ENCODE measurements at regions not wholly inside any gene's neighbourhood (a gene's known extent, or its start where the extent isn't known, plus 50 kb on each side); places are given as distances from the start of the nearest gene placed in this dataset.

GRCh38 chr1:222918801-222919477 lies 104.1 kb downstream of the DISP1 start:
- H2AFZ ChIP-seq (ENCODE audit: low read depth, low read length), result no peak overlapping the region
- no peaks in the 10 kb centered on the region for H3K36me3 ChIP-seq (ENCODE audit: insufficient read depth, low read length)
- H3K27me3 ChIP-seq (ENCODE audit: insufficient read depth, low read length), result no peaks in the 10 kb centered on the region
- H3K4me3 ChIP-seq (ENCODE audit: low read length), result no peak overlapping the region
- peaks cover 5% of the 10 kb centered on the region for H3K4me1 ChIP-seq (ENCODE audit: insufficient read depth, low read length)
- H3K9me3 ChIP-seq (ENCODE audit: low read length), result peaks cover 3% of the 10 kb centered on the region

GRCh38 chr1:222919478-222919865 lies 104.6 kb downstream of the DISP1 start:
- Histone ChIP-seq H3K4me1 (ENCODE audit: insufficient read depth, low read length) (peaks cover 5% of the 10 kb centered on the region), H3K9me3 (ENCODE audit: low read length) (peaks cover 3% of the 10 kb centered on the region), H2AFZ (ENCODE audit: low read depth, low read length) (no peak overlapping the region), H3K27me3 (ENCODE audit: insufficient read depth, low read length) (no peaks in the 10 kb centered on the region), H3K36me3 (ENCODE audit: insufficient read depth, low read length) (no peaks in the 10 kb centered on the region), H3K4me3 (ENCODE audit: low read length) (no peak overlapping the region)

DNA sequence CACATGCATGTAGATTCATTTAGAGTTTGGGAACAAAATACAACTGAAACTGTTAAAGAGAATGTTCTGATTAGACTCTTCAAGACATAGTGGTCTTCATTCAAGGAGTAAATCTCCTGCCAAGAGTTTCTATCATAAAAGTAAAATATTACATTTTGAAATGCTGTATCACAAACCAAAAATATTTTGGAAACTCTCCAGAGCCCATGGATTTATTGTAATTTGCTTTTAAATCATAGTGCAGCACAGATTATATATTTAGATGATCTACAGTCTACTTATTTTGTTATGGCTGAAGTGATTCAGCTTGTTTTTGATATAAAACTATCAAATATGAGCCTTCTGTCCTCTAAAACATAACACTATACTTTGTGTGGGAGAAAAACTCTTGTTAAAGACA lies 105.3 kb downstream of the DISP1 start:
- Histone ChIP-seq H3K36me3 (ENCODE audit: insufficient read depth, low read length) (no peaks in the 10 kb centered on the region), H3K4me3 (ENCODE audit: low read length) (no peak overlapping the region), H3K4me1 (ENCODE audit: insufficient read depth, low read length) (peaks cover 5% of the 10 kb centered on the region), H2AFZ (ENCODE audit: low read depth, low read length) (no peak overlapping the region), H3K27me3 (ENCODE audit: insufficient read depth, low read length) (no peaks in the 10 kb centered on the region), H3K9me3 (ENCODE audit: low read length) (peaks cover 3% of the 10 kb centered on the region)

DNA sequence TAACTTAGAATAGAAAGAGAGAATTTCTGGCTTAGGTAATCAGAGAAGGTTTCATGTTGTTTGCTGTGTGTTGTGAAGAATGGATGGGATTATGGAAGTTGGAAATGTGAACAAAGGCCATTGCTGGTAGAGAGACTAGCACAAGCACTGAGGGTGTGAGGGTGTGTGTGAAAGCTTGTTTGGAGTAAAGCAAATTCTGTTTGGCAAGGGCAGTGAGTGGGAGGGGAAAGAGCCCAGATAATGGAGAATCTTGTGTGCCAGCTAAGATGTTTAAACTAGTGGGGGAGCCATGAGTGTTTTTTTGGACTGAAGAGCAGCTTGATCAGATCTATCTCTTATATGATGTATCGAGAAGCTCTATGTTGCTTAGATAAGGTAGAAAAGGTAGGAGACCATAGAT lies 107.1 kb downstream of the DISP1 start:
- H3K36me3 ChIP-seq (ENCODE audit: insufficient read depth, low read length), result no peaks in the 10 kb centered on the region
- H3K4me3 ChIP-seq (ENCODE audit: low read length), result no peak overlapping the region
- no peak overlapping the region for H2AFZ ChIP-seq (ENCODE audit: low read depth, low read length)
- H3K9me3 ChIP-seq (ENCODE audit: low read length), result no peaks in the 10 kb centered on the region
- H3K4me1 ChIP-seq (ENCODE audit: insufficient read depth, low read length), result peaks cover 5% of the 10 kb centered on the region
- no peaks in the 10 kb centered on the region for H3K27me3 ChIP-seq (ENCODE audit: insufficient read depth, low read length)

DNA sequence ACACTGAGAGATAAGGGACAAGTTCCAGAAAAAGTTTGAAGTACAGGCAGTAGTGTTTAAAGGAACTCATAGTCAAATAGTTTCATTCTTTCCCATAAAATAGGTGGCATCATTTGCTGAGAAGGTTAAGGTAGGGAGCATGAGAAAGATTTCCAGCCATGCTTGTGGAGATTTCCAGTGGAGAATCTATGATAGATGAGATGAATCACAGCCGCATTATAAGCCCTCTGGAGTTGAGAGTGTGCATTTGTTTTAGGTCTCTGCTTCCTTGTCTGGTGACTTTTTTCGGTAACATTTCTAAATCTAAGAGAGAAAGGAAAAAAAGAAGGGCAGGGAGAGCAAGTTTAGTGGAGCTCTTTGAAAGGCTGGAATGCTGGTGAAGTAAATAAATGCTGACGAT lies 108.7 kb downstream of the DISP1 start:
- Histone ChIP-seq H3K27me3 (ENCODE audit: insufficient read depth, low read length) (no peaks in the 10 kb centered on the region), H2AFZ (ENCODE audit: low read depth, low read length) (no peak overlapping the region), H3K36me3 (ENCODE audit: insufficient read depth, low read length) (no peaks in the 10 kb centered on the region), H3K9me3 (ENCODE audit: low read length) (no peaks in the 10 kb centered on the region), H3K4me3 (ENCODE audit: low read length) (no peak overlapping the region), H3K4me1 (ENCODE audit: insufficient read depth, low read length) (peaks cover 14% of the 10 kb centered on the region)

DNA sequence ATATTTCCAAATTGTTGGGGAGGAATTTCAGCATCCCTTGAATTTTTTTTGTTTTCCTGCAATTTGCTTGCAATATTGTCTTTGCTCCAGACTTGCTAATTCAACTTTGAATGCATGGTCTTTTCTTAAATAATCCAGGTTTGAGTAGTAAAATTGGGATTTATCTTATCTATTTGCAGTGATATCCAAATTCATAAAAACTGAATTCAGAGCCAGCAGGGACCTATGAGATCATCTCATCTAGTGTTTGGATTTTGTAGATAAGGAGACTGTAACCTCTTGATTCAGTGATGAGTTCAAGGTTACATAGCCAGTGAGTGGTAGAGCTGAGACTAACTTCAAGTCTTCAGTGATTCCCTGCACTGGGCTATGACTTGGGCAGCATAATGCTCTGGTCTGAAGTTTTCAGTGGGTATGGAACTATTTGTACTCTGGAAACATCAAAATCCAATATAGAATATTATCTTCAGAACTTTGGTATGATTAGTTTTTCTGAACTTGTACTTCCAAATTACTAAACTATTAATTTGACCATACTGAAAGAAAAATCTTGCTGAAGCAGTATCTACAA lies 109.4 kb downstream of the DISP1 start:
- H3K27me3 ChIP-seq (ENCODE audit: insufficient read depth, low read length), result no peaks in the 10 kb centered on the region
- peaks cover 20% of the 10 kb centered on the region for H3K4me1 ChIP-seq (ENCODE audit: insufficient read depth, low read length)
- H3K4me3 ChIP-seq (ENCODE audit: low read length), result no peak overlapping the region
- no peaks in the 10 kb centered on the region for H3K36me3 ChIP-seq (ENCODE audit: insufficient read depth, low read length)
- H3K9me3 ChIP-seq (ENCODE audit: low read length), result no peaks in the 10 kb centered on the region
- H2AFZ ChIP-seq (ENCODE audit: low read depth, low read length), result no peak overlapping the region

GRCh38 chr1:222926566-222926965 lies 111.7 kb downstream of the DISP1 start:
- H3K36me3 ChIP-seq (ENCODE audit: insufficient read depth, low read length), result no peaks in the 10 kb centered on the region
- no peak overlapping the region for H2AFZ ChIP-seq (ENCODE audit: low read depth, low read length)
- no peak overlapping the region for H3K4me3 ChIP-seq (ENCODE audit: low read length)

GRCh38 chr1:222927031-222927430 lies 112.2 kb downstream of the DISP1 start:
- no peak overlapping the region for H3K4me3 ChIP-seq (ENCODE audit: low read length)
- no peaks in the 10 kb centered on the region for H3K9me3 ChIP-seq (ENCODE audit: low read length)
- peaks cover 28% of the 10 kb centered on the region for H3K4me1 ChIP-seq (ENCODE audit: insufficient read depth, low read length)
- no peaks in the 10 kb centered on the region for H3K36me3 ChIP-seq (ENCODE audit: insufficient read depth, low read length)
- no peaks in the 10 kb centered on the region for H3K27me3 ChIP-seq (ENCODE audit: insufficient read depth, low read length)
- no peak overlapping the region for H2AFZ ChIP-seq (ENCODE audit: low read depth, low read length)

More at GRCh38 chr1:222926566-222926965, 111.7 kb downstream of the DISP1 start:
- Histone ChIP-seq H3K27me3 (ENCODE audit: insufficient read depth, low read length) (no peaks in the 10 kb centered on the region), H3K9me3 (ENCODE audit: low read length) (no peaks in the 10 kb centered on the region), H3K4me1 (ENCODE audit: insufficient read depth, low read length) (peaks cover 28% of the 10 kb centered on the region)

DNA sequence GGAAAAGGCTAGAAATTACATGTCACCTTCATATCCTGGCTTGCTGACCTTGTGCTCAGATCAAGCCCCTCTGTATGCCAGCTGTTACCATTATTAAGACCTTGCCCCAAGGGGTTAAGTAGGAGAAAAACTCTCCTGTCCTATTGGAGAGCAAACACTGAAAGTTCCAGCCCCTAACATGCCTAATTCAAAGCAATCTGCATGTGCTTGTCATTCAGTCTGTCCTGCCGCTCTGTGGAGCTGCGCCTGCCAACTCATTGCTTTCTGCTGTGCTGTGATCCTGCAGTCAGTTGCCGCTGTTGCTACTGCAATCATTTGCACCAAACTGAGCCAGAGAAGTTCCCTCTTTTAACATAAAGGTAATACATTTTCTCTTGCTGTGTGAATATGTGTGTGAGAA lies 113.4 kb downstream of the DISP1 start:
- Histone ChIP-seq H3K9me3 (ENCODE audit: low read length) (no peaks in the 10 kb centered on the region), H2AFZ (ENCODE audit: low read depth, low read length) (no peak overlapping the region), H3K4me1 (ENCODE audit: insufficient read depth, low read length) (peaks cover 28% of the 10 kb centered on the region), H3K4me3 (ENCODE audit: low read length) (peak overlapping the region; percentile 30), H3K36me3 (ENCODE audit: insufficient read depth, low read length) (no peaks in the 10 kb centered on the region), H3K27me3 (ENCODE audit: insufficient read depth, low read length) (no peaks in the 10 kb centered on the region)

- Histone ChIP-seq H3K36me3 (ENCODE audit: insufficient read depth, low read length) (no peaks in the 10 kb centered on the region), H3K4me1 (ENCODE audit: insufficient read depth, low read length) (peaks cover 22% of the 10 kb centered on the region), H2AFZ (ENCODE audit: low read depth, low read length) (no peak overlapping the region), H3K27me3 (ENCODE audit: insufficient read depth, low read length) (no peaks in the 10 kb centered on the region), H3K9me3 (ENCODE audit: low read length) (no peaks in the 10 kb centered on the region), H3K4me3 (ENCODE audit: low read length) (no peak overlapping the region)
These were observed 115.2 kb downstream of the DISP1 start for GRCh38 chr1:222930070-222930469.

- Histone ChIP-seq H2AFZ (ENCODE audit: low read depth, low read length) (no peak overlapping the region), H3K4me3 (ENCODE audit: low read length) (no peak overlapping the region), H3K9me3 (ENCODE audit: low read length) (no peaks in the 10 kb centered on the region), H3K36me3 (ENCODE audit: insufficient read depth, low read length) (no peaks in the 10 kb centered on the region), H3K4me1 (ENCODE audit: insufficient read depth, low read length) (peaks cover 22% of the 10 kb centered on the region), H3K27me3 (ENCODE audit: insufficient read depth, low read length) (no peaks in the 10 kb centered on the region)
These were observed 116.2 kb downstream of the DISP1 start for GRCh38 chr1:222931023-222931422.

DNA sequence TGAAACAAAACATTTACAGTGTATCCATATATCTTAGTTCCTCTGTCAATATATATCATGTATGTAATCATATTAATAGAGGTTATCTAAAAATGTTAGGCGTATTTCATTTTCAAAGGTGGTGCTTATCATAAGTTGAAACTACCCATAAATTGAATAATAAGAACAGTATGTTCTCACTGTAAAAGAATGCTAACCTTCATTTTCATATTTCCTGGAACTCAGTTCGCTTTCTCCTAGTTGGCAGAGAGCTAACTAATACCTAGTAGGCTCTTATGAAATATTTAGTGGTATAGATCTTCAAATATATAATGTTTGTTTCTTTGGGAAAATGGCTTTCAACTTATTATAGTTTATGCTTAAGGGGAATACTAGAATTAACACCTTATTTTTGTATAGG lies 118.4 kb downstream of the DISP1 start:
- Histone ChIP-seq H3K27me3 (ENCODE audit: insufficient read depth, low read length) (no peaks in the 10 kb centered on the region), H2AFZ (ENCODE audit: low read depth, low read length) (no peak overlapping the region), H3K9me3 (ENCODE audit: low read length) (no peaks in the 10 kb centered on the region), H3K4me1 (ENCODE audit: insufficient read depth, low read length) (peaks cover 16% of the 10 kb centered on the region), H3K36me3 (ENCODE audit: insufficient read depth, low read length) (no peaks in the 10 kb centered on the region), H3K4me3 (ENCODE audit: low read length) (no peak overlapping the region)

- Histone ChIP-seq H3K27me3 (ENCODE audit: insufficient read depth, low read length) (no peaks in the 10 kb centered on the region), H3K36me3 (ENCODE audit: insufficient read depth, low read length) (no peaks in the 10 kb centered on the region), H3K4me3 (ENCODE audit: low read length) (no peak overlapping the region), H3K4me1 (ENCODE audit: insufficient read depth, low read length) (no peaks in the 10 kb centered on the region), H2AFZ (ENCODE audit: low read depth, low read length) (no peak overlapping the region), H3K9me3 (ENCODE audit: low read length) (no peaks in the 10 kb centered on the region)
These were observed 120.5 kb downstream of the DISP1 start for GRCh38 chr1:222935239-222935900.
